PC-9 (cell line): ENCODE measurements at regions not wholly inside any gene's neighbourhood (a gene's known extent, or its start where the extent isn't known, plus 50 kb on each side); places are given as distances from the start of the nearest gene placed in this dataset.

Experiments used
- EZH2 ChIP-seq: fragments of 200-600 bp; sonication (generic); IDR thresholded peaks from 2 replicates; pipeline ENCODE4 v1.8.0; 2017; ENCODE audit warnings: antibody characterized with exemption, low read depth
- TF ChIP-seq, protein P1 (sequence below): fragments of 200-600 bp; sonication (generic); conservative IDR thresholded peaks from 2 replicates; pipeline ENCODE4 v1.6.1; 2017; ENCODE audit warnings: mixed run types, antibody characterized with exemption, mild to moderate bottlenecking, moderate library complexity

- TF ChIP-seq, protein P1, sequence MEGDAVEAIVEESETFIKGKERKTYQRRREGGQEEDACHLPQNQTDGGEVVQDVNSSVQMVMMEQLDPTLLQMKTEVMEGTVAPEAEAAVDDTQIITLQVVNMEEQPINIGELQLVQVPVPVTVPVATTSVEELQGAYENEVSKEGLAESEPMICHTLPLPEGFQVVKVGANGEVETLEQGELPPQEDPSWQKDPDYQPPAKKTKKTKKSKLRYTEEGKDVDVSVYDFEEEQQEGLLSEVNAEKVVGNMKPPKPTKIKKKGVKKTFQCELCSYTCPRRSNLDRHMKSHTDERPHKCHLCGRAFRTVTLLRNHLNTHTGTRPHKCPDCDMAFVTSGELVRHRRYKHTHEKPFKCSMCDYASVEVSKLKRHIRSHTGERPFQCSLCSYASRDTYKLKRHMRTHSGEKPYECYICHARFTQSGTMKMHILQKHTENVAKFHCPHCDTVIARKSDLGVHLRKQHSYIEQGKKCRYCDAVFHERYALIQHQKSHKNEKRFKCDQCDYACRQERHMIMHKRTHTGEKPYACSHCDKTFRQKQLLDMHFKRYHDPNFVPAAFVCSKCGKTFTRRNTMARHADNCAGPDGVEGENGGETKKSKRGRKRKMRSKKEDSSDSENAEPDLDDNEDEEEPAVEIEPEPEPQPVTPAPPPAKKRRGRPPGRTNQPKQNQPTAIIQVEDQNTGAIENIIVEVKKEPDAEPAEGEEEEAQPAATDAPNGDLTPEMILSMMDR, result no peak
- TF ChIP-seq EZH2, result no peak
Measured at GRCh38 chr10:130767116-130767730, 544.3 kb downstream of the TCERG1L start.
